ENCODE measurements at regions not wholly inside any gene's neighbourhood (a gene's known extent, or its start where the extent isn't known, plus 50 kb on each side); places are given as distances from the start of the nearest gene placed in this dataset.

DNA sequence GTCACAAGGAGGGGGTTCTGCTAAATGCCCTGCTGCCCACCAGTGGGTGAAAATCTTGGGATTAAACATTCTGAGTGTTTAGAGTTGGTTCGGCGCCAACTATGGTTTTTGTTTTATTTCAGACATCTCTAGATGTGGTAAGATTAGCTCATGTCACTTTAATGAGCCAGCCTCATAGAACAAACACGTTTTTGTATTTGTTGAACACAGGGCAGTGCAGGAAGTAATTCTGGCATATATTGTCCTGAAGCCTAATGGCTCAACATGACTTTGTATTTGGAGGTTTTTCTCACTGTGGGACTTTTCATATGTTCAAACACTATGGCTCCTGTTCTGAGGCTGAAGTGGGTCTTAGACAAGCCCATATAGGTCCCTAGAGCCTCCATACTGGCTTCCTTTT is 107.8 kb downstream of the NGF start:
- no peaks in the 10 kb centered on the region for H3K36me3 ChIP-seq (ENCODE audit: control insufficient read depth in 2 of 2, insufficient read depth in 2 of 2, low read length in 1 of 2)
- ATAC-seq: no peak
- DNase-seq (ENCODE audit: low read depth, low spot score): no peak
- CTCF ChIA-PET: no interaction called here
- POLR2A ChIA-PET: no interaction called here
- no peak for FAIRE-seq
- intact Hi-C loops (cut with micrococcal nuclease; ENCODE audit: unreplicated experiment): no loop called here
- no peaks in the 10 kb centered on the region for H3K27me3 ChIP-seq (replicated peaks in 1 of 2; ENCODE audit: control insufficient read depth in 2 of 2, insufficient read depth in 2 of 2, low read length in 1 of 2)
- in situ Hi-C loops (cut with MboI): no loop called here
- no peak overlapping the region for H3K4me3 ChIP-seq
- H3K27ac ChIP-seq (ENCODE audit: control insufficient read depth, insufficient read depth): no peak overlapping the region
- no peaks in the 10 kb centered on the region for H4K20me1 ChIP-seq (ENCODE audit: control insufficient read depth, insufficient read depth)
- RAD21 ChIA-PET (ENCODE audit: unreplicated experiment): no interaction called here
- WGBS (ENCODE audit: insufficient coverage, insufficient replicate concordance, low lambda C conversion rate, missing lambda C conversion rate): 0% methylated on average over 3 of the region's 3 CpGs
- no peaks in the 10 kb centered on the region for H3K4me1 ChIP-seq (ENCODE audit: control insufficient read depth, insufficient read depth, low read length)
- H3K79me2 ChIP-seq (ENCODE audit: control insufficient read depth, insufficient read depth, low read length): no peaks in the 10 kb centered on the region
- H3K9me3 ChIP-seq (replicated peaks; ENCODE audit: control insufficient read depth, insufficient read depth, low read length): no peaks in the 10 kb centered on the region
- BruUV-seq (replicated peaks): no TSS peak
- H2AFZ ChIP-seq (ENCODE audit: control insufficient read depth, low read depth, low read length): no peak overlapping the region
- H3K4me2 ChIP-seq (ENCODE audit: control insufficient read depth, insufficient read depth): no peak overlapping the region
- SMC1A ChIA-PET (ENCODE audit: uncharacterized antibody, unreplicated experiment): no interaction called here
- no peak overlapping the region for H3K9ac ChIP-seq (ENCODE audit: control insufficient read depth, insufficient read depth, low read length)
- TF ChIP-seq, protein P1, sequence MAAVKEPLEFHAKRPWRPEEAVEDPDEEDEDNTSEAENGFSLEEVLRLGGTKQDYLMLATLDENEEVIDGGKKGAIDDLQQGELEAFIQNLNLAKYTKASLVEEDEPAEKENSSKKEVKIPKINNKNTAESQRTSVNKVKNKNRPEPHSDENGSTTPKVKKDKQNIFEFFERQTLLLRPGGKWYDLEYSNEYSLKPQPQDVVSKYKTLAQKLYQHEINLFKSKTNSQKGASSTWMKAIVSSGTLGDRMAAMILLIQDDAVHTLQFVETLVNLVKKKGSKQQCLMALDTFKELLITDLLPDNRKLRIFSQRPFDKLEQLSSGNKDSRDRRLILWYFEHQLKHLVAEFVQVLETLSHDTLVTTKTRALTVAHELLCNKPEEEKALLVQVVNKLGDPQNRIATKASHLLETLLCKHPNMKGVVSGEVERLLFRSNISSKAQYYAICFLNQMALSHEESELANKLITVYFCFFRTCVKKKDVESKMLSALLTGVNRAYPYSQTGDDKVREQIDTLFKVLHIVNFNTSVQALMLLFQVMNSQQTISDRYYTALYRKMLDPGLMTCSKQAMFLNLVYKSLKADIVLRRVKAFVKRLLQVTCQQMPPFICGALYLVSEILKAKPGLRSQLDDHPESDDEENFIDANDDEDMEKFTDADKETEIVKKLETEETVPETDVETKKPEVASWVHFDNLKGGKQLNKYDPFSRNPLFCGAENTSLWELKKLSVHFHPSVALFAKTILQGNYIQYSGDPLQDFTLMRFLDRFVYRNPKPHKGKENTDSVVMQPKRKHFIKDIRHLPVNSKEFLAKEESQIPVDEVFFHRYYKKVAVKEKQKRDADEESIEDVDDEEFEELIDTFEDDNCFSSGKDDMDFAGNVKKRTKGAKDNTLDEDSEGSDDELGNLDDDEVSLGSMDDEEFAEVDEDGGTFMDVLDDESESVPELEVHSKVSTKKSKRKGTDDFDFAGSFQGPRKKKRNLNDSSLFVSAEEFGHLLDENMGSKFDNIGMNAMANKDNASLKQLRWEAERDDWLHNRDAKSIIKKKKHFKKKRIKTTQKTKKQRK (IDR thresholded peaks at IDR 0.05; ENCODE audit: low read depth, low read length): no peak
- TF ChIP-seq SP1 (IDR thresholded peaks at IDR 0.05; ENCODE audit: low read depth, low read length): no peak
- TF ChIP-seq, protein P2, sequence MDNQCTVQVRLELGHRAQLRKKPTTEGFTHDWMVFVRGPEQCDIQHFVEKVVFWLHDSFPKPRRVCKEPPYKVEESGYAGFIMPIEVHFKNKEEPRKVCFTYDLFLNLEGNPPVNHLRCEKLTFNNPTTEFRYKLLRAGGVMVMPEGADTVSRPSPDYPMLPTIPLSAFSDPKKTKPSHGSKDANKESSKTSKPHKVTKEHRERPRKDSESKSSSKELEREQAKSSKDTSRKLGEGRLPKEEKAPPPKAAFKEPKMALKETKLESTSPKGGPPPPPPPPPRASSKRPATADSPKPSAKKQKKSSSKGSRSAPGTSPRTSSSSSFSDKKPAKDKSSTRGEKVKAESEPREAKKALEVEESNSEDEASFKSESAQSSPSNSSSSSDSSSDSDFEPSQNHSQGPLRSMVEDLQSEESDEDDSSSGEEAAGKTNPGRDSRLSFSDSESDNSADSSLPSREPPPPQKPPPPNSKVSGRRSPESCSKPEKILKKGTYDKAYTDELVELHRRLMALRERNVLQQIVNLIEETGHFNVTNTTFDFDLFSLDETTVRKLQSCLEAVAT (IDR thresholded peaks at IDR 0.05): no peak
- TF ChIP-seq IRF4 (IDR thresholded peaks at IDR 0.05; ENCODE audit: low read depth, low read length): no peak
- TF ChIP-seq TARDBP (IDR thresholded peaks at IDR 0.05; ENCODE audit: borderline replicate concordance): no peak
- TF ChIP-seq, protein P3, sequence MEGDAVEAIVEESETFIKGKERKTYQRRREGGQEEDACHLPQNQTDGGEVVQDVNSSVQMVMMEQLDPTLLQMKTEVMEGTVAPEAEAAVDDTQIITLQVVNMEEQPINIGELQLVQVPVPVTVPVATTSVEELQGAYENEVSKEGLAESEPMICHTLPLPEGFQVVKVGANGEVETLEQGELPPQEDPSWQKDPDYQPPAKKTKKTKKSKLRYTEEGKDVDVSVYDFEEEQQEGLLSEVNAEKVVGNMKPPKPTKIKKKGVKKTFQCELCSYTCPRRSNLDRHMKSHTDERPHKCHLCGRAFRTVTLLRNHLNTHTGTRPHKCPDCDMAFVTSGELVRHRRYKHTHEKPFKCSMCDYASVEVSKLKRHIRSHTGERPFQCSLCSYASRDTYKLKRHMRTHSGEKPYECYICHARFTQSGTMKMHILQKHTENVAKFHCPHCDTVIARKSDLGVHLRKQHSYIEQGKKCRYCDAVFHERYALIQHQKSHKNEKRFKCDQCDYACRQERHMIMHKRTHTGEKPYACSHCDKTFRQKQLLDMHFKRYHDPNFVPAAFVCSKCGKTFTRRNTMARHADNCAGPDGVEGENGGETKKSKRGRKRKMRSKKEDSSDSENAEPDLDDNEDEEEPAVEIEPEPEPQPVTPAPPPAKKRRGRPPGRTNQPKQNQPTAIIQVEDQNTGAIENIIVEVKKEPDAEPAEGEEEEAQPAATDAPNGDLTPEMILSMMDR (IDR thresholded peaks at IDR 0.05 in 2 of 3, conservative IDR thresholded peaks at IDR 0.05 in 1 of 3; ENCODE audit: control insufficient read depth in 2 of 3, extremely low read depth in 1 of 3, insufficient read depth in 1 of 3, low read depth in 3 of 3, low read length in 3 of 3): no peak
- no peak for TF ChIP-seq SMAD1 (IDR thresholded peaks at IDR 0.05; ENCODE audit: low read depth, partially characterized antibody)
- TF ChIP-seq, protein P4, sequence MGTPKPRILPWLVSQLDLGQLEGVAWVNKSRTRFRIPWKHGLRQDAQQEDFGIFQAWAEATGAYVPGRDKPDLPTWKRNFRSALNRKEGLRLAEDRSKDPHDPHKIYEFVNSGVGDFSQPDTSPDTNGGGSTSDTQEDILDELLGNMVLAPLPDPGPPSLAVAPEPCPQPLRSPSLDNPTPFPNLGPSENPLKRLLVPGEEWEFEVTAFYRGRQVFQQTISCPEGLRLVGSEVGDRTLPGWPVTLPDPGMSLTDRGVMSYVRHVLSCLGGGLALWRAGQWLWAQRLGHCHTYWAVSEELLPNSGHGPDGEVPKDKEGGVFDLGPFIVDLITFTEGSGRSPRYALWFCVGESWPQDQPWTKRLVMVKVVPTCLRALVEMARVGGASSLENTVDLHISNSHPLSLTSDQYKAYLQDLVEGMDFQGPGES (IDR thresholded peaks at IDR 0.05): no peak
- TF ChIP-seq SMAD5 (IDR thresholded peaks at IDR 0.05; ENCODE audit: low read depth): no peak
- TF ChIP-seq HDGF (IDR thresholded peaks at IDR 0.05): no peak
- no peak for TF ChIP-seq CEBPB (IDR thresholded peaks at IDR 0.05; ENCODE audit: borderline replicate concordance in 1 of 2, low read depth in 2 of 2, low read length in 2 of 2)
- no peak for TF ChIP-seq CHD2 (IDR thresholded peaks at IDR 0.05; ENCODE audit: borderline replicate concordance, low read depth, low read length)
- TF ChIP-seq, protein P5, sequence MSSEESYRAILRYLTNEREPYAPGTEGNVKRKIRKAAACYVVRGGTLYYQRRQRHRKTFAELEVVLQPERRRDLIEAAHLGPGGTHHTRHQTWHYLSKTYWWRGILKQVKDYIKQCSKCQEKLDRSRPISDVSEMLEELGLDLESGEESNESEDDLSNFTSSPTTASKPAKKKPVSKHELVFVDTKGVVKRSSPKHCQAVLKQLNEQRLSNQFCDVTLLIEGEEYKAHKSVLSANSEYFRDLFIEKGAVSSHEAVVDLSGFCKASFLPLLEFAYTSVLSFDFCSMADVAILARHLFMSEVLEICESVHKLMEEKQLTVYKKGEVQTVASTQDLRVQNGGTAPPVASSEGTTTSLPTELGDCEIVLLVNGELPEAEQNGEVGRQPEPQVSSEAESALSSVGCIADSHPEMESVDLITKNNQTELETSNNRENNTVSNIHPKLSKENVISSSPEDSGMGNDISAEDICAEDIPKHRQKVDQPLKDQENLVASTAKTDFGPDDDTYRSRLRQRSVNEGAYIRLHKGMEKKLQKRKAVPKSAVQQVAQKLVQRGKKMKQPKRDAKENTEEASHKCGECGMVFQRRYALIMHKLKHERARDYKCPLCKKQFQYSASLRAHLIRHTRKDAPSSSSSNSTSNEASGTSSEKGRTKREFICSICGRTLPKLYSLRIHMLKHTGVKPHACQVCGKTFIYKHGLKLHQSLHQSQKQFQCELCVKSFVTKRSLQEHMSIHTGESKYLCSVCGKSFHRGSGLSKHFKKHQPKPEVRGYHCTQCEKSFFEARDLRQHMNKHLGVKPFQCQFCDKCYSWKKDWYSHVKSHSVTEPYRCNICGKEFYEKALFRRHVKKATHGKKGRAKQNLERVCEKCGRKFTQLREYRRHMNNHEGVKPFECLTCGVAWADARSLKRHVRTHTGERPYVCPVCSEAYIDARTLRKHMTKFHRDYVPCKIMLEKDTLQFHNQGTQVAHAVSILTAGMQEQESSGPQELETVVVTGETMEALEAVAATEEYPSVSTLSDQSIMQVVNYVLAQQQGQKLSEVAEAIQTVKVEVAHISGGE (CRISPR knock-in tag; IDR thresholded peaks at IDR 0.05): no peak
- no peak for TF ChIP-seq STAT3 (IDR thresholded peaks at IDR 0.05; ENCODE audit: low read depth, low read length)

Data from GM12878 (cell line).